ENCODE measurements at regions not wholly inside any gene's neighbourhood (a gene's known extent, or its start where the extent isn't known, plus 50 kb on each side); places are given as distances from the start of the nearest gene placed in this dataset.

DNA sequence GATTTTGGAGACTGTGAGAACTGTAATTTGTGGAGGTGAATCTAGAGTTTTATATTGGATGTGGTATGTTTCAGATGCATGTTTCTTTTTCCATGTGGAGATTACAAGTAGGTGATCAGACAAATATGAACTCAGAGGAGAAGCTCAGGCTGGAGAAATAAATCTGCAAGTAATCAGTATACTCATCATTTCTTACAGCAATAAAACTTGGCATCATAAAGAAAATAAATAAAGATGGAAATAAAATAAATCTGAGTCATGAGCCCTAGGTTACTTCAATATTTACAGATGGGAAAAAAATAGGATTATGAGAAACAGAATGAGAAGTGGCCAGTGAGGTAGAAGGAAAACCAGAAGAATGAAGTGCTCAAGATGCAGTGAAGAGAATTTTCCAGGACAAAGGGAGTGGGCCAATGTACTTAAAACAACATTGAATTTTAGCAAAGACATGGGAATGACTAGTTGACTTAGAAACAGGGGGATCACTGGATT, 453.8 kb downstream of the DSC3 start:
- no peak for DNase-seq (ENCODE audit: low read depth in 2 of 2)
- TF ChIP-seq, protein P1, sequence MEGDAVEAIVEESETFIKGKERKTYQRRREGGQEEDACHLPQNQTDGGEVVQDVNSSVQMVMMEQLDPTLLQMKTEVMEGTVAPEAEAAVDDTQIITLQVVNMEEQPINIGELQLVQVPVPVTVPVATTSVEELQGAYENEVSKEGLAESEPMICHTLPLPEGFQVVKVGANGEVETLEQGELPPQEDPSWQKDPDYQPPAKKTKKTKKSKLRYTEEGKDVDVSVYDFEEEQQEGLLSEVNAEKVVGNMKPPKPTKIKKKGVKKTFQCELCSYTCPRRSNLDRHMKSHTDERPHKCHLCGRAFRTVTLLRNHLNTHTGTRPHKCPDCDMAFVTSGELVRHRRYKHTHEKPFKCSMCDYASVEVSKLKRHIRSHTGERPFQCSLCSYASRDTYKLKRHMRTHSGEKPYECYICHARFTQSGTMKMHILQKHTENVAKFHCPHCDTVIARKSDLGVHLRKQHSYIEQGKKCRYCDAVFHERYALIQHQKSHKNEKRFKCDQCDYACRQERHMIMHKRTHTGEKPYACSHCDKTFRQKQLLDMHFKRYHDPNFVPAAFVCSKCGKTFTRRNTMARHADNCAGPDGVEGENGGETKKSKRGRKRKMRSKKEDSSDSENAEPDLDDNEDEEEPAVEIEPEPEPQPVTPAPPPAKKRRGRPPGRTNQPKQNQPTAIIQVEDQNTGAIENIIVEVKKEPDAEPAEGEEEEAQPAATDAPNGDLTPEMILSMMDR (conservative IDR thresholded peaks at IDR 0.05 in 1 of 2, IDR thresholded peaks at IDR 0.05 in 1 of 2; ENCODE audit: low read depth in 1 of 2, low read length in 2 of 2), result no peak
- no peak for TF ChIP-seq EZH2 (IDR thresholded peaks at IDR 0.05; ENCODE audit: low read length, missing control alignments)
- Histone ChIP-seq H3K27me3 (ENCODE audit: control insufficient read depth, insufficient read depth, low read length) (no peaks in the 10 kb centered on the region), H2AFZ (ENCODE audit: low read length) (no peak overlapping the region), H4K20me1 (ENCODE audit: control insufficient read depth, extremely low read depth, insufficient read depth, low read length) (no peaks in the 10 kb centered on the region), H3K4me3 (replicated peaks in 1 of 4; ENCODE audit: control extremely low read depth in 1 of 4, insufficient read depth in 1 of 4, low read depth in 3 of 4, low read length in 4 of 4) (no peak overlapping the region), H3K4me1 (ENCODE audit: control insufficient read depth, extremely low read depth, insufficient read depth, low read length) (no peaks in the 10 kb centered on the region), H3K27ac (ENCODE audit: insufficient read depth, low read length) (no peak overlapping the region), H3K9me3 (ENCODE audit: control insufficient read depth, insufficient read depth, low read depth, low read length) (no peaks in the 10 kb centered on the region), H3K36me3 (ENCODE audit: control insufficient read depth, insufficient read depth, low read length) (no peaks in the 10 kb centered on the region), H3K9ac (ENCODE audit: insufficient read depth, low read length) (no peak overlapping the region), H3K79me2 (ENCODE audit: control insufficient read depth, insufficient read depth, low read length) (no peaks in the 10 kb centered on the region), H3K4me2 (ENCODE audit: extremely low read depth, insufficient read depth, low read length) (no peak overlapping the region)

DNA sequence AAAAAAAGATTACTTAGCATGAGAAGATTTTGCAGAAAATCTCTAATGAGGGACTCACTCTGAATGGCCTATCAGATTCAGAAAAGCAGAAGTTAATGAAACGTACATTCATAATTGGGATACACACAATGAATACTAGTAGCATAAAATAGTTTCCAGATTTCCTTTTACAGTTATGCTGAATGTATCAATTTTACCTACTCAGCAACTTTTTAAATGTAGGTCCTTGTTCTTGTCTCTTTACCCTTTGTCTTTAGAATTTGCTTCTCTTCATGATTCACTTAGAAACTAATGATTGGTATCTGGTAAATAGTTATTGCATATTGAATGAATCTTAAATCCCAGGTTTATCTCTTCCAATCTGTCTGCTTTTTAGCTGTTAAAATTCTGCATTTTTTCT, 458.8 kb downstream of the DSC3 start:
- DNase-seq (ENCODE audit: low read depth in 2 of 2), result no peak
- no peak overlapping the region for H2AFZ ChIP-seq (ENCODE audit: low read length)
- H3K36me3 ChIP-seq (ENCODE audit: control insufficient read depth, insufficient read depth, low read length), result no peaks in the 10 kb centered on the region
- H3K4me1 ChIP-seq (ENCODE audit: control insufficient read depth, extremely low read depth, insufficient read depth, low read length), result no peaks in the 10 kb centered on the region
- no peak overlapping the region for H3K9ac ChIP-seq (ENCODE audit: insufficient read depth, low read length)
- no peak for TF ChIP-seq EZH2 (IDR thresholded peaks at IDR 0.05; ENCODE audit: low read length, missing control alignments)
- TF ChIP-seq, protein P1 (conservative IDR thresholded peaks at IDR 0.05 in 1 of 2, IDR thresholded peaks at IDR 0.05 in 1 of 2; ENCODE audit: low read depth in 1 of 2, low read length in 2 of 2), result no peak
- H3K4me2 ChIP-seq (ENCODE audit: extremely low read depth, insufficient read depth, low read length), result no peak overlapping the region
- no peak overlapping the region for H3K4me3 ChIP-seq (replicated peaks in 1 of 4; ENCODE audit: control extremely low read depth in 1 of 4, insufficient read depth in 1 of 4, low read depth in 3 of 4, low read length in 4 of 4)
- no peak overlapping the region for H3K27ac ChIP-seq (ENCODE audit: insufficient read depth, low read length)
- no peaks in the 10 kb centered on the region for H3K27me3 ChIP-seq (ENCODE audit: control insufficient read depth, insufficient read depth, low read length)
- H3K9me3 ChIP-seq (ENCODE audit: control insufficient read depth, insufficient read depth, low read depth, low read length), result no peaks in the 10 kb centered on the region
- H4K20me1 ChIP-seq (ENCODE audit: control insufficient read depth, extremely low read depth, insufficient read depth, low read length), result no peaks in the 10 kb centered on the region
- H3K79me2 ChIP-seq (ENCODE audit: control insufficient read depth, insufficient read depth, low read length), result no peaks in the 10 kb centered on the region

DNA sequence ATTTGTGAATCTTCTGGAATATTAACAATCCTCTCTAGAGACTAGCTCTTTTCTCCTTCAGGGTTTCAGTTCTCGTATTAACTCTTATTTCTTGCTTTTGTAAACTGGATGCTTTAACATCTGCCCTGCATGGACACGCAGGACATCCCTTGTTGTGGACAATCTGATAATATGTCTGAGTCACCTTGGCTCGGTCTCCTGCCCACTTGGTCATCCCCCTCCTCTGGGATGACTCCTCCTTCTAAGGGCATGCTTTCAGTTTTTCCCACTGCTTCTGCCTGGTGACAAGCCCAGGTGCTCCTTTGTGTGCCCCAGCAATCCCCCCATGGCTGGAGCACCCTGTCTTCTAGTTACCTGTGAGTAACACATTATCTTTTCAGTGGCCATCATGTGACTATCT, 460.5 kb downstream of the DSC3 start:
- H3K36me3 ChIP-seq (ENCODE audit: control insufficient read depth, insufficient read depth, low read length), result no peaks in the 10 kb centered on the region
- no peak for TF ChIP-seq EZH2 (IDR thresholded peaks at IDR 0.05; ENCODE audit: low read length, missing control alignments)
- TF ChIP-seq, protein P1 (conservative IDR thresholded peaks at IDR 0.05 in 1 of 2, IDR thresholded peaks at IDR 0.05 in 1 of 2; ENCODE audit: low read depth in 1 of 2, low read length in 2 of 2), result no peak
- no peak overlapping the region for H3K4me3 ChIP-seq (replicated peaks in 1 of 4; ENCODE audit: control extremely low read depth in 1 of 4, insufficient read depth in 1 of 4, low read depth in 3 of 4, low read length in 4 of 4)
- no peaks in the 10 kb centered on the region for H4K20me1 ChIP-seq (ENCODE audit: control insufficient read depth, extremely low read depth, insufficient read depth, low read length)
- no peaks in the 10 kb centered on the region for H3K4me1 ChIP-seq (ENCODE audit: control insufficient read depth, extremely low read depth, insufficient read depth, low read length)
- H3K4me2 ChIP-seq (ENCODE audit: extremely low read depth, insufficient read depth, low read length), result no peak overlapping the region
- no peak for DNase-seq (ENCODE audit: low read depth in 2 of 2)
- no peak overlapping the region for H3K27ac ChIP-seq (ENCODE audit: insufficient read depth, low read length)
- no peaks in the 10 kb centered on the region for H3K9me3 ChIP-seq (ENCODE audit: control insufficient read depth, insufficient read depth, low read depth, low read length)
- no peaks in the 10 kb centered on the region for H3K79me2 ChIP-seq (ENCODE audit: control insufficient read depth, insufficient read depth, low read length)
- no peak overlapping the region for H2AFZ ChIP-seq (ENCODE audit: low read length)
- no peaks in the 10 kb centered on the region for H3K27me3 ChIP-seq (ENCODE audit: control insufficient read depth, insufficient read depth, low read length)
- no peak overlapping the region for H3K9ac ChIP-seq (ENCODE audit: insufficient read depth, low read length)

Data from fibroblast of lung (primary cell).